Retinal pigment epithelial cell (primary cell): ENCODE measurements at regions not wholly inside any gene's neighbourhood (a gene's known extent, or its start where the extent isn't known, plus 50 kb on each side); places are given as distances from the start of the nearest gene placed in this dataset.

Source experiments
- DNase-seq: peaks from one replicate; pipeline ENCODE4 v3.0.0-alpha.2; 2010; ENCODE audit warnings: low read depth
- H3K4me3 ChIP-seq: 2 replicates; pipeline ENCODE4 v1.5.1; 2011; ENCODE audit warnings: mild to moderate bottlenecking, low read length, control low read depth, moderate library complexity
- CTCF ChIP-seq: conservative IDR thresholded peaks from 2 replicates; pipeline ENCODE4 v1.5.1; 2011; ENCODE audit warnings: low read depth, low read length, control low read depth, inconsistent platforms

- no peak for TF ChIP-seq CTCF
- DNase-seq = no peak
- no peak overlapping the region for H3K4me3 ChIP-seq
Observed at GRCh38 chr5:15346738-15347137, 153.2 kb upstream of the FBXL7 start.

GRCh38 chr5:15344954-15345353, 155.0 kb upstream of the FBXL7 start:
- H3K4me3 ChIP-seq = no peak overlapping the region
- no peak for TF ChIP-seq CTCF
- no peak for DNase-seq

- TF ChIP-seq CTCF = no peak
- no peak overlapping the region for H3K4me3 ChIP-seq
- no peak for DNase-seq
Observed at GRCh38 chr5:15338546-15338945, 161.4 kb upstream of the FBXL7 start.

- TF ChIP-seq CTCF = no peak
- no peak for DNase-seq
- H3K4me3 ChIP-seq = no peak overlapping the region
Observed at GRCh38 chr5:15334551-15335266, 165.3 kb upstream of the FBXL7 start.

GRCh38 chr5:15333091-15333490, 166.9 kb upstream of the FBXL7 start:
- TF ChIP-seq CTCF = no peak
- no peak for DNase-seq
- H3K4me3 ChIP-seq = no peak overlapping the region

GRCh38 chr5:15326932-15327331, 173.0 kb upstream of the FBXL7 start:
- no peak overlapping the region for H3K4me3 ChIP-seq
- DNase-seq = no peak
- TF ChIP-seq CTCF = no peak

GRCh38 chr5:15326471-15326870, 173.5 kb upstream of the FBXL7 start:
- no peak overlapping the region for H3K4me3 ChIP-seq
- TF ChIP-seq CTCF = no peak
- DNase-seq = no peak
